Right lung (tissue), 2 donors: ENCODE measurements at regions not wholly inside any gene's neighbourhood (a gene's known extent, or its start where the extent isn't known, plus 50 kb on each side); places are given as distances from the start of the nearest gene placed in this dataset.

Experiments
- DNase-seq, 2 donors: peaks; one replicate each; pipeline ENCODE4 v3.0.0-alpha.2; 2013

- DNase-seq = no peak
These were observed 1162.6 kb upstream of the C9orf72 start for GRCh38 chr9:28735738-28736342.

DNA sequence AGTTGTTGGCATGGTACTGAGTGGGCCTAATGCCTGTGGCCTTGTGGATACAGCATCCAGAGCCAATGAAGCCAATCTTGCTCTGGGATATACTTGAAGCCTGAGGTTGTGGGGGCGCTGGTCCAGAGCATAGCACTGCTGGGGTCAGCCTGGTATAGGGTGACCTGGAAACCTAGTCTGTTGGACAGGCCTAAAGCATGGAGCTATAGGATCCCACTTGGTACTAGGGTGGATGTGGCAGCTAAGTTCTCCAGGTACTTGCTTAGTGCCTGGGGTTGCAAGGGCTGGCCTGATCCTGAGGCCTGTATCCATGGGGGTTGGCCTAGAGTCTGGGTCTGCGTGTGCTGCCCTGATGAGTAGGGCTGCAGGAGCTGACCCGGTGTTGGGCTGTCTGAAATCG, 1168.2 kb upstream of the C9orf72 start:
- DNase-seq = no peak

DNA sequence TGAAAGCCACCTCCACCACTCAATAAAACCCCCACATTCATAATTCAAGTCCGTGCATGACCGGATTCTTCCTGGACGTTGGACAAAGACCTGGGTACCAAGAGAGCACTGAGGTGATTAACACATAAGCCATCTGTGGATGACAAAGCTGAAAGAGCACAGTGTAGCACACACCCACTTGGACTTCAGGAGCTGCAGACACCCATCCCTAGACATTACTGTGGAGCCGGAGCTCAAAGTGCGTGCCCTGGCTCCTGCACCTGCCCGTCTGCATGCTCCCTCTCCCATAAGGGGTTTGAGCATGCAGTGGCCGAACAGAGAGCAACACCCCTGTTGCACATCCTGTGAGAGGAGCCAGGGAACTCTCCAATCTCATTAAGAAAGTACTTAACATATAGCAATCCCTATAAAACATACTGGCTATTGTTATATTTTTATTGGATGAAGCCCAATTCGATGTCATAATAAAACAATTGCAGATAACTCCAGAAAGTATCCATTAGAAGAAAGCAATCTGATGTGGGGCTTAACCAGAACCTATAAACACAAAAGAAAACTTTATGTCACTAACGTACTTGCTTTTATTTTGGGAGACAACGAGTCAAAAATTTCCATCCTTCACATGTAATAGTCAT, 1174.2 kb upstream of the C9orf72 start:
- DNase-seq = no peak

DNA sequence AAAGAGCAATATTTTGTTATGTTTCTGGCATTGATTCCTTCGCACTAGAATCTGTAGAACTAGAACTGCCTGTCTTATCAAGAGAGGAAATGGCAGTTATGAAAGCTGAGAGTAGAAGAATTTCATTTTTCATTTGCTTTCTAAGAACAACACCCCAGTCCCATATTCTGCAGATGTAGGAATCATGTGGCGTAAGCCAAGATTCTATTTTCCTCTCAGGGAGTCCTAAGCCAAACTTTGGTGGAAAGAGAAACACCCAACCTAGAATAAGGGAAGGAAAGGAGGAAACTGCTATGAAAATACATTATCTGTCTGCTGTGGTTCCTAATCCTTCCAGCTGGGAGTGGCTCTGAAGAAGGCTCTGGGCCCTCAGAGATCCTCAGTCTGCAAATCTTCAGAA, 1176.9 kb upstream of the C9orf72 start:
- no peak for DNase-seq

DNA sequence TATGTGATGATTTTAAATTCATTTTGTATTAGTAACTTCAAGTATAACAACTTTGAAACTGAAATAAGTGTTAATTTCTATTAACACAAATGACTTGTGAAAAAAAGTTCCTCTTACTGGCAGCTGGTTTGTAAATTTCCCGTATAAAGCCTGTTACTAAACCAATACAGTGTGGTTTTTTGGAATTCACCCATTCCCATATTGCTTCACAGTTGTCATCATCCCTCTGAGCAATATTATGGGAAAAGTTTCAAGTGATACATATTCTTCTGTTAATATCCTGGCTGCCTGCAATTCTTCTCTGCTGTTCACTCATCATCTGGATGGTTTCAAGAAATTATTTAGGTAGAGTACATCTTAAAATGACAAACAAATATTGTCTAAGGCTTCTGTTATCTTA, 1185.1 kb upstream of the C9orf72 start:
- DNase-seq = no peak

- DNase-seq = no peak
These were observed 1185.7 kb upstream of the C9orf72 start for GRCh38 chr9:28758971-28759370.

- no peak for DNase-seq
These were observed 1188.9 kb upstream of the C9orf72 start for GRCh38 chr9:28762167-28762566.

GRCh38 chr9:28764532-28764931, 1191.3 kb upstream of the C9orf72 start:
- DNase-seq = no peak

DNA sequence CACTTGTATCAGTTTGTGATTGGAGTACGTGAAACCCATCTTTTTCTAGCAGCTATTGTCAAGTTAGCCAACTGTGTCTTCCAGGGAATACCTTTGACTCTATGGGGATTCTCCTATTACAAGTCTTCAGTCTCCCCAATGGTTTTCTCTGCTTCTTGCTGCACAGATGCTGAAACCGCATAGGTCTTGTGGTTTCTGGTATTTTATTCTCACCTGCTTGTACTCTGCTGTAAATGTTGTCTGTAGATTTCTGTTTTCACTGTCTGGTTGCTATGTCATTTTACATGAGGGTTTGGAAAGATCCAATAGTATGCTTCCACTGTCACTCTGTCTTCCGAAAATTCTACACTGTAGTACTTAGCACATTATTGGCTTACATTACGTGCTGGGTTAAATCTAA, 1196.9 kb upstream of the C9orf72 start:
- no peak for DNase-seq

- DNase-seq = no peak
These were observed 1197.5 kb upstream of the C9orf72 start for GRCh38 chr9:28770827-28771226.

DNA sequence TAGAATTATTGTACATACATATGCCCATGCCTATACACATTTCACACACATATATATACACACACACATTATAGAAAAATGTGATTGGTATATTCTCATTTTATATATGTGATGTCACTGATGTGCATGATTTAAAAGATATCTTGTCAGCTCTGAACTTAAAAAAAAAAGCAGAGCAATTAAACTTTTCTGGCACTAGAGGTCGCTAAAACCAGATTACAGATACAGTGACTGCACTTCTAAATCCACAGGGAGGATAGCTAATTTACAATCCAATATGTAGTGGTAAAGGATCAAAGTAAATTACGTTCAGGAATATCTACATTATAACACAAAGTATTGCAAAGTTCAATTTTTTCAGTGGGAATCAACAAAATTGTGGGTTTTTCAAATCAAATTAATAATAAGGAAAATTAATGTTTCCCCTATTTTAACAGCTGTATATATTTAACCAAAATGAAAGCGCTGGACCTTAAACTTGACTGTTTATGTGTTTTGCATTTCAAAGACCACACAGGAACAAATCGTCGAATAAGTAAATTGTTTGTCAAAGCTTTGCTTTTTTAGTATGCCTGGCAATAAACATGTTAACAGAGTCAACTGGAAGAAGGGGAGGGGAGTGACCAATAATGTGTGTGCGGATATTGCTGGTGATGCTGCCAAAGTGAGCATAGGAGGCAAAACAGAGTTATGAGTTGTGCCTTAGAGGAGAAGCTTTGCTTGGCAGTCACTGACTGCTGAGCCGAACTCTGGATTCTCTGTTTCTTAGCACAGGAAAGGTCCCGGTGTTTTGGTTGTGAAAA, 1201.4 kb upstream of the C9orf72 start:
- peak in 1 of 2 donors; percentile 22 for DNase-seq

DNA sequence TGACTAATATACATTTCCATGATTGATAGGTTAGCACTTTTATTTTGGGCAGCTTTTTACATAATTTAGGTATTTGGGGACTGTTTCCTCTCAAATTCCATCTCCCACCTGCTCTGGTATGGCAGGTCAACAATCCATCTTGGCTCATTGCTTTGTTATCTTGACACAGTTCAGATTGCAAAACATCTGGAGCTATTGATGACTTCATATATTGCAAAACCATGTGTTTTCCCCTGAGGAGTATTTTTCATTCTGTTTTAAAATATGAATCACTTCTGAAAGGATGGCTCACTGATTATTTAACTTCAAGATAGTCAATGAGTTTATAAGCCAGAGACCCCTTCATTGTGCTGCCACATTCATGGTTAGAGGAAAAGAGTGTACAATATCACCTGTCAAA, 1206.0 kb upstream of the C9orf72 start:
- no peak for DNase-seq

- no peak for DNase-seq
These were observed 1208.2 kb upstream of the C9orf72 start for GRCh38 chr9:28781481-28781880.

GRCh38 chr9:28782630-28783029, 1209.3 kb upstream of the C9orf72 start:
- DNase-seq = no peak

- no peak for DNase-seq
These were observed 1219.4 kb upstream of the C9orf72 start for GRCh38 chr9:28792716-28793115.

GRCh38 chr9:28799876-28800275, 1226.6 kb upstream of the C9orf72 start:
- no peak for DNase-seq

GRCh38 chr9:28801144-28801799, 1228.0 kb upstream of the C9orf72 start:
- DNase-seq = no peak

- DNase-seq = no peak
These were observed 1231.9 kb upstream of the C9orf72 start for GRCh38 chr9:28805197-28805596.

- DNase-seq = no peak
These were observed 1234.8 kb upstream of the C9orf72 start for GRCh38 chr9:28808042-28808441.

- DNase-seq = no peak
These were observed 1237.3 kb upstream of the C9orf72 start for GRCh38 chr9:28810388-28811075.

- no peak for DNase-seq
These were observed 1247.5 kb upstream of the C9orf72 start for GRCh38 chr9:28820741-28821140.

- DNase-seq = no peak
These were observed 1248.0 kb upstream of the C9orf72 start for GRCh38 chr9:28821240-28821639.
